Endothelial cell of umbilical vein (primary cell): ENCODE measurements at regions not wholly inside any gene's neighbourhood (a gene's known extent, or its start where the extent isn't known, plus 50 kb on each side); places are given as distances from the start of the nearest gene placed in this dataset.
"Not testable (repeated sequence)": the region's sequence is repeated elsewhere in the genome, so short reads cannot be mapped to it uniquely, and the experiment has no call there.

Source experiments
- BruUV-seq: library from RNA; stranded (reverse); fragments of 400-500 nt; replicated peaks from 2 replicates; lab custom pipeline; 2021; lab: Mats Ljungman, UMichigan
- CTCF ChIA-PET: fragments of 300-600, 350-600 bp; sonication (Branson Sonifier 250); formaldehyde crosslinking; loops from one replicate; lab custom pipeline; 2021; ENCODE audit warnings: antibody characterized with exemption, inconsistent platforms; lab: Charles Lee
- POLR2A ChIA-PET: fragments of 300-600, 350-600 bp; sonication (Branson Sonifier 250); formaldehyde crosslinking; loops from one replicate; lab custom pipeline; 2021; ENCODE audit warnings: antibody characterized with exemption, inconsistent platforms; lab: Charles Lee
- DNase-seq: peaks from one replicate; pipeline ENCODE4 v3.0.0-alpha.2; 2011; ENCODE audit warnings: low read depth, low spot score
- FAIRE-seq: peaks from 2 replicates; lab custom pipeline; 2011; peaks lifted over from hg19 to GRCh38; lab: Jason Lieb, UNC
- H2AFZ ChIP-seq: 2 replicates; pipeline ENCODE4 v1.6.0; 2012; ENCODE audit warnings: low read depth, low read length, control low read depth, inconsistent platforms
- H3K27ac ChIP-seq: 2 replicates; pipeline ENCODE4 v1.5.1; 2011; ENCODE audit warnings: low read depth, mild to moderate bottlenecking, control low read depth, low read length, moderate library complexity; ENCODE audit not compliant: insufficient read depth
- H3K27me3 ChIP-seq, 2 experiments: 2 replicates each; pipeline versions ENCODE4 v1.6.0 to v1.6.1; 2011; ENCODE audit warnings: low read length in 2 of 2, mixed read lengths in 1 of 2; ENCODE audit not compliant: control insufficient read depth in 2 of 2, insufficient read depth in 2 of 2
- H3K36me3 ChIP-seq, 2 experiments: 2 replicates in 1 of 2; 3 replicates in 1 of 2; pipeline ENCODE4 v1.5.1; 2011; ENCODE audit warnings: low read length in 2 of 2, mild to moderate bottlenecking in 1 of 2, moderate library complexity in 1 of 2; ENCODE audit not compliant: control insufficient read depth in 2 of 2, insufficient read depth in 2 of 2; ENCODE audit errors: extremely low read depth in 1 of 2
- H3K4me1 ChIP-seq: 3 replicates; pipeline ENCODE4 v1.5.1; 2011; ENCODE audit warnings: mild to moderate bottlenecking, low read length; ENCODE audit not compliant: control insufficient read depth, insufficient read depth; ENCODE audit errors: extremely low read depth
- H3K4me2 ChIP-seq: 2 replicates; pipeline ENCODE4 v1.6.1; 2011; ENCODE audit warnings: low read length, control low read depth, mixed read lengths; ENCODE audit not compliant: insufficient read depth
- H3K4me3 ChIP-seq, 3 experiments: fragments of 200-600 bp in 1 of 3; sonication (generic), shearing (Covaris generic) in 1 of 3; replicated peaks in 1 of 3; 2 replicates each; pipeline ENCODE4 v1.5.1; 2011 to 2016; ENCODE audit warnings: control low read depth in 3 of 3, low read length in 3 of 3, mild to moderate bottlenecking in 2 of 3, inconsistent platforms in 1 of 3, low read depth in 1 of 3, moderate library complexity in 1 of 3; ENCODE audit not compliant: insufficient read depth in 1 of 3
- H3K79me2 ChIP-seq: 2 replicates; pipeline ENCODE4 v1.6.0; 2012; ENCODE audit warnings: low read length, inconsistent platforms; ENCODE audit not compliant: control insufficient read depth, insufficient read depth
- H3K9ac ChIP-seq: replicated peaks from 2 replicates; pipeline ENCODE3; 2011; ENCODE audit warnings: low read length, control low read depth; ENCODE audit not compliant: insufficient read depth; ENCODE audit errors: extremely low read depth
- H3K9me1 ChIP-seq: replicated peaks from 3 replicates; pipeline ENCODE4 v1.6.0; 2011; ENCODE audit warnings: mild to moderate bottlenecking, low read length; ENCODE audit not compliant: control insufficient read depth, insufficient read depth; ENCODE audit errors: extremely low read depth
- H3K9me3 ChIP-seq: replicated peaks from 2 replicates; pipeline ENCODE4 v1.5.1; 2012; ENCODE audit warnings: low read length, inconsistent platforms; ENCODE audit not compliant: control insufficient read depth, insufficient read depth
- H4K20me1 ChIP-seq: replicated peaks from 2 replicates; pipeline ENCODE3; 2011; ENCODE audit warnings: mild to moderate bottlenecking, low read length; ENCODE audit not compliant: control insufficient read depth, insufficient read depth; ENCODE audit errors: extremely low read depth
- EZH2 ChIP-seq: IDR thresholded peaks from 2 replicates; pipeline ENCODE4 v1.6.1; 2012; ENCODE audit warnings: borderline replicate concordance, low read depth, mild to moderate bottlenecking, moderate library complexity, low read length, inconsistent platforms; ENCODE audit not compliant: severe bottlenecking
- FOS ChIP-seq: IDR thresholded peaks from 2 replicates; pipeline ENCODE4 v1.6.1; 2011; ENCODE audit warnings: mild to moderate bottlenecking, low read length, moderate library complexity, borderline replicate concordance; ENCODE audit not compliant: insufficient read depth
- GATA2 ChIP-seq: IDR thresholded peaks from 2 replicates; pipeline ENCODE4 v1.7.0; 2011; ENCODE audit warnings: low read depth, mild to moderate bottlenecking, moderate library complexity, mixed read lengths, low read length; ENCODE audit not compliant: insufficient read length, insufficient read depth
- JUN ChIP-seq: IDR thresholded peaks from 2 replicates; pipeline ENCODE4 v1.6.1; 2011; ENCODE audit warnings: borderline replicate concordance, low read depth; ENCODE audit not compliant: insufficient read length, insufficient read depth
- MYC ChIP-seq: IDR thresholded peaks from one replicate; pipeline ENCODE4 v1.6.1; 2011; ENCODE audit warnings: mild to moderate bottlenecking, low read depth, low read length
- POLR2A ChIP-seq: IDR thresholded peaks from 2 replicates; pipeline ENCODE4 v1.6.1; 2012; ENCODE audit warnings: low read depth, mild to moderate bottlenecking, control low read depth, low read length
- POLR2AphosphoS5 ChIP-seq: IDR thresholded peaks from 2 replicates; pipeline ENCODE4 v1.6.1; 2012; ENCODE audit warnings: low read depth, mild to moderate bottlenecking, control low read depth, low read length, moderate library complexity; ENCODE audit not compliant: insufficient read depth
- dilution Hi-C: fragments of 300-500 bp; cut with MboI; formaldehyde crosslinking; loops from one replicate; pipeline ENCODE4 v1.15.0; 2019; ENCODE audit warnings: low sequenced_read_pairs; ENCODE audit not compliant: extremely low pct_ligation_motif_present
- intact Hi-C: fragments of 100-400 bp; cut with micrococcal nuclease; formaldehyde crosslinking; loops from one replicate; pipeline ENCODE4 v1.10.0; 2022
- TF ChIP-seq, protein P1 (sequence below): IDR thresholded peaks from 2 replicates; pipeline ENCODE4 v1.6.1; 2011; ENCODE audit not compliant: insufficient read depth, insufficient read length
- TF ChIP-seq, protein P2 (sequence below), 2 donors: IDR thresholded peaks; 1 replicate in 1 of 2; 2 replicates in 1 of 2; pipeline ENCODE4 v1.5.1; 2011; ENCODE audit warnings: low read length in 2 of 2, mild to moderate bottlenecking in 2 of 2, moderate library complexity in 2 of 2, control low read depth in 1 of 2, inconsistent platforms in 1 of 2, low read depth in 1 of 2; ENCODE audit not compliant: insufficient read depth in 1 of 2; ENCODE audit errors: extremely low read depth in 1 of 2

DNA sequence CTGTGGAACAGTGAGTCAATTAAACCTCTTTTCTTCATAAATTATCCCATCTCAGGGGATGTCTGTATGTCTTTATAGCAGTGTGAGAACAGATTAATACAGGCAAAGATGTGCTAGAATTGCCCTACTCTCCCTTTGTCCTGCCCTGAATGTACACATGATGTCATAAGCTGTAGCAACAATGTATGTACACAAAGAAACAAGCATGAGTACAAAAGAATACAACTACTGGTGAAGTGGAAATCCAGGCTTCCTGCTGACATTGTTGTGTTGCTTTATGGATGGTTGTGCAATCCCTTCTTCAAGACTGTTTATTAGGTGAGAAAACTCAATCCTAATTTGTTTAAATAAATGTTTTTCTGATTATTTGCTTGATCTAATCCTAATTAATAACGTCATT, 446.6 kb downstream of the DSC3 start:
- Histone ChIP-seq H3K9ac (no peak overlapping the region), H3K79me2 (no peaks in the 10 kb centered on the region), H3K4me2 (no peak overlapping the region), H3K9me3 (no peaks in the 10 kb centered on the region), H2AFZ (no peak overlapping the region), H3K4me1 (no peaks in the 10 kb centered on the region), H3K9me1 (no peaks in the 10 kb centered on the region), H3K27ac (no peak overlapping the region), H3K27me3 (no peaks in the 10 kb centered on the region), H4K20me1 (no peaks in the 10 kb centered on the region), H3K36me3 (no peaks in the 10 kb centered on the region), H3K4me3 (no peak overlapping the region)
- FAIRE-seq (no peak), DNase-seq (no peak)
- POLR2A ChIA-PET, result no interaction called here
- CTCF ChIA-PET, result no interaction called here
- dilution Hi-C loops (no loop called here), intact Hi-C loops (no loop called here)
- TF ChIP-seq, protein P1, sequence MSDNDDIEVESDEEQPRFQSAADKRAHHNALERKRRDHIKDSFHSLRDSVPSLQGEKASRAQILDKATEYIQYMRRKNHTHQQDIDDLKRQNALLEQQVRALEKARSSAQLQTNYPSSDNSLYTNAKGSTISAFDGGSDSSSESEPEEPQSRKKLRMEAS, result no peak
- TF ChIP-seq FOS (no peak), POLR2AphosphoS5 (no peak), GATA2 (no peak), POLR2A (no peak), EZH2 (no peak), JUN (no peak), MYC (no peak)
- TF ChIP-seq, protein P2, sequence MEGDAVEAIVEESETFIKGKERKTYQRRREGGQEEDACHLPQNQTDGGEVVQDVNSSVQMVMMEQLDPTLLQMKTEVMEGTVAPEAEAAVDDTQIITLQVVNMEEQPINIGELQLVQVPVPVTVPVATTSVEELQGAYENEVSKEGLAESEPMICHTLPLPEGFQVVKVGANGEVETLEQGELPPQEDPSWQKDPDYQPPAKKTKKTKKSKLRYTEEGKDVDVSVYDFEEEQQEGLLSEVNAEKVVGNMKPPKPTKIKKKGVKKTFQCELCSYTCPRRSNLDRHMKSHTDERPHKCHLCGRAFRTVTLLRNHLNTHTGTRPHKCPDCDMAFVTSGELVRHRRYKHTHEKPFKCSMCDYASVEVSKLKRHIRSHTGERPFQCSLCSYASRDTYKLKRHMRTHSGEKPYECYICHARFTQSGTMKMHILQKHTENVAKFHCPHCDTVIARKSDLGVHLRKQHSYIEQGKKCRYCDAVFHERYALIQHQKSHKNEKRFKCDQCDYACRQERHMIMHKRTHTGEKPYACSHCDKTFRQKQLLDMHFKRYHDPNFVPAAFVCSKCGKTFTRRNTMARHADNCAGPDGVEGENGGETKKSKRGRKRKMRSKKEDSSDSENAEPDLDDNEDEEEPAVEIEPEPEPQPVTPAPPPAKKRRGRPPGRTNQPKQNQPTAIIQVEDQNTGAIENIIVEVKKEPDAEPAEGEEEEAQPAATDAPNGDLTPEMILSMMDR (IDR thresholded peaks at IDR 0.05; ENCODE audit: extremely low read depth in 1 of 2, insufficient read depth in 1 of 2, low read depth in 1 of 2, low read length in 2 of 2), result no peak
- BruUV-seq, result no TSS peak

DNA sequence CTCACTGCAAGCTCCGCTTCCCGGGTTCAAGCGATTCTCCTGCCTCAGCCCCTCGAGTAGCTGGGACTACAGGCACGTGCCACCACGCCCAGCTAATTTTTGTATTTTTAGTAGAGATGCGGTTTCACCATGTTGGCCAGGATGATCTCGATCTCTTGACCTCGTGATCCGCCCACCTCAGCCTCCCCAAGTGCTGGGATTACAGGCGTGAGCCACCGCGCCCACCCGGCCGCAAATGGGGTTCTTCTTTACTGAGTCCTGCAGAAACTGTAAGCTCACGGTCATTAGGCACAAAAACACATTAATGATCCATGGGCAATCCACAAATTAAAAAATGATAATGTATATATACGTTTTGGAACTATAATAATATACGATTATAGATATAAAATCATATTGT, 447.6 kb downstream of the DSC3 start:
- H3K4me2 ChIP-seq, CTCF ChIA-PET, H3K79me2 ChIP-seq, H3K9me3 ChIP-seq, POLR2A ChIA-PET, H3K27me3 ChIP-seq, dilution Hi-C loops, H3K9me1 ChIP-seq, BruUV-seq, H3K4me3 ChIP-seq, FAIRE-seq, H3K9ac ChIP-seq, H4K20me1 ChIP-seq, intact Hi-C loops, H3K4me1 ChIP-seq, H3K36me3 ChIP-seq, H2AFZ ChIP-seq, H3K27ac ChIP-seq, DNase-seq: not testable (repeated sequence)
